ENCODE measurements at regions not wholly inside any gene's neighbourhood (a gene's known extent, or its start where the extent isn't known, plus 50 kb on each side); places are given as distances from the start of the nearest gene placed in this dataset.

GRCh38 chr2:64212346-64212745, 68.1 kb upstream of the PELI1 start:
- POLR2A ChIA-PET: no interaction called here
- no peak for DNase-seq (ENCODE audit: low read depth)
- Histone ChIP-seq H3K36me3 (ENCODE audit: control insufficient read depth, insufficient read depth, low read length) (no peaks in the 10 kb centered on the region), H3K4me3 (ENCODE audit: low read depth, low read length) (no peak overlapping the region), H3K27me3 (ENCODE audit: control insufficient read depth, insufficient read depth, low read length) (no peaks in the 10 kb centered on the region; the same call in 1 of the 2 replicates)
- CTCF ChIA-PET: no interaction called here
- TF ChIP-seq CTCF (IDR thresholded peaks at IDR 0.05; ENCODE audit: insufficient read depth, low read depth, low read length): no peak

- no peaks in the 10 kb centered on the region; the same call in 1 of the 2 replicates for H3K27me3 ChIP-seq (ENCODE audit: control insufficient read depth, insufficient read depth, low read length)
- no peak for TF ChIP-seq CTCF (IDR thresholded peaks at IDR 0.05; ENCODE audit: insufficient read depth, low read depth, low read length)
- ChIA-PET CTCF (no interaction called here), POLR2A (no interaction called here)
- DNase-seq (ENCODE audit: low read depth): no peak
- no peak overlapping the region for H3K4me3 ChIP-seq (ENCODE audit: low read depth, low read length)
- H3K36me3 ChIP-seq (ENCODE audit: control insufficient read depth, insufficient read depth, low read length): no peaks in the 10 kb centered on the region
Observed at GRCh38 chr2:64212801-64213321, 68.6 kb upstream of the PELI1 start.

- no peaks in the 10 kb centered on the region for H3K36me3 ChIP-seq (ENCODE audit: control insufficient read depth, insufficient read depth, low read length)
- TF ChIP-seq CTCF (IDR thresholded peaks at IDR 0.05; ENCODE audit: insufficient read depth, low read depth, low read length): no peak
- CTCF ChIA-PET: interaction anchor here (1.6 kb wide), 1 partner anchor 8 kb away, joined by 5 read pairs; no protein-coding TSS in a partner anchor
- no peaks in the 10 kb centered on the region; the same call in 1 of the 2 replicates for H3K27me3 ChIP-seq (ENCODE audit: control insufficient read depth, insufficient read depth, low read length)
- H3K4me3 ChIP-seq (ENCODE audit: low read depth, low read length): no peak overlapping the region
- POLR2A ChIA-PET: no interaction called here
- no peak for DNase-seq (ENCODE audit: low read depth)
Observed at GRCh38 chr2:64213532-64214275, 69.5 kb upstream of the PELI1 start.

GRCh38 chr2:64214281-64215115, 70.3 kb upstream of the PELI1 start:
- ChIA-PET CTCF (interaction anchor here (1.6 kb wide), 1 partner anchor 9 kb away, joined by 5 read pairs; no protein-coding TSS in a partner anchor), POLR2A (no interaction called here)
- Histone ChIP-seq H3K36me3 (ENCODE audit: control insufficient read depth, insufficient read depth, low read length) (no peaks in the 10 kb centered on the region), H3K4me3 (ENCODE audit: low read depth, low read length) (no peak overlapping the region), H3K27me3 (ENCODE audit: control insufficient read depth, insufficient read depth, low read length) (no peaks in the 10 kb centered on the region; the same call in 1 of the 2 replicates)
- no peak for DNase-seq (ENCODE audit: low read depth)
- TF ChIP-seq CTCF (IDR thresholded peaks at IDR 0.05; ENCODE audit: insufficient read depth, low read depth, low read length): no peak
